ENCODE measurements at regions not wholly inside any gene's neighbourhood (a gene's known extent, or its start where the extent isn't known, plus 50 kb on each side); places are given as distances from the start of the nearest gene placed in this dataset.

DNA sequence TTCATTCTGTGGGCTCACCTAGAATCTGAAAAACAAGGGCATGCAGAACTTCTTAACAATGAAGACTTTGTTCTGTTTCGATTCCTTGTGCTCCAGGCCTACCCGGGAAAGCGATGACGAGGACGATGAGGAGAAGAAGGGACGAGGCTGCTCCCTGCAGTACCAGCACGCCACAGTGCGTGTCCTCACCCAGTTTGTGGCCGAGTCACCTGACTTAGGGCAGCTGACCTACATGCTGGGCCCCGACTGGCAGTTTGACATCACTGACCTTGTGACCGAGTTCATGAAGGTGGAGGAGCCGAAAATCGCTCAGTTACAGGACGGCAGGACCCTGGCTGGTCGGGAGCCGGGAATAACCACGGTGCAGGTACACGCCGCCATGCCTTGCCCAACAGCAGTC lies 585.4 kb downstream of the AACS start:
- no peak overlapping the region for H3K27ac ChIP-seq (replicated peaks)
- TF ChIP-seq, protein P1, sequence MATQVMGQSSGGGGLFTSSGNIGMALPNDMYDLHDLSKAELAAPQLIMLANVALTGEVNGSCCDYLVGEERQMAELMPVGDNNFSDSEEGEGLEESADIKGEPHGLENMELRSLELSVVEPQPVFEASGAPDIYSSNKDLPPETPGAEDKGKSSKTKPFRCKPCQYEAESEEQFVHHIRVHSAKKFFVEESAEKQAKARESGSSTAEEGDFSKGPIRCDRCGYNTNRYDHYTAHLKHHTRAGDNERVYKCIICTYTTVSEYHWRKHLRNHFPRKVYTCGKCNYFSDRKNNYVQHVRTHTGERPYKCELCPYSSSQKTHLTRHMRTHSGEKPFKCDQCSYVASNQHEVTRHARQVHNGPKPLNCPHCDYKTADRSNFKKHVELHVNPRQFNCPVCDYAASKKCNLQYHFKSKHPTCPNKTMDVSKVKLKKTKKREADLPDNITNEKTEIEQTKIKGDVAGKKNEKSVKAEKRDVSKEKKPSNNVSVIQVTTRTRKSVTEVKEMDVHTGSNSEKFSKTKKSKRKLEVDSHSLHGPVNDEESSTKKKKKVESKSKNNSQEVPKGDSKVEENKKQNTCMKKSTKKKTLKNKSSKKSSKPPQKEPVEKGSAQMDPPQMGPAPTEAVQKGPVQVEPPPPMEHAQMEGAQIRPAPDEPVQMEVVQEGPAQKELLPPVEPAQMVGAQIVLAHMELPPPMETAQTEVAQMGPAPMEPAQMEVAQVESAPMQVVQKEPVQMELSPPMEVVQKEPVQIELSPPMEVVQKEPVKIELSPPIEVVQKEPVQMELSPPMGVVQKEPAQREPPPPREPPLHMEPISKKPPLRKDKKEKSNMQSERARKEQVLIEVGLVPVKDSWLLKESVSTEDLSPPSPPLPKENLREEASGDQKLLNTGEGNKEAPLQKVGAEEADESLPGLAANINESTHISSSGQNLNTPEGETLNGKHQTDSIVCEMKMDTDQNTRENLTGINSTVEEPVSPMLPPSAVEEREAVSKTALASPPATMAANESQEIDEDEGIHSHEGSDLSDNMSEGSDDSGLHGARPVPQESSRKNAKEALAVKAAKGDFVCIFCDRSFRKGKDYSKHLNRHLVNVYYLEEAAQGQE (IDR thresholded peaks at IDR 0.05; ENCODE audit: insufficient replicate concordance, low read depth) = no peak
- H3K27me3 ChIP-seq (ENCODE audit: insufficient read depth, poor library complexity, severe bottlenecking) = no peaks in the 10 kb centered on the region
- H3K4me3 ChIP-seq (replicated peaks; ENCODE audit: insufficient read depth, low read length) = no peak overlapping the region
- no peak for DNase-seq (ENCODE audit: low read depth in 1 of 2, low spot score in 1 of 2)

- H3K27ac ChIP-seq (replicated peaks) = no peak overlapping the region
- no peak for DNase-seq (ENCODE audit: low read depth in 1 of 2, low spot score in 1 of 2)
- TF ChIP-seq, protein P1 (IDR thresholded peaks at IDR 0.05; ENCODE audit: insufficient replicate concordance, low read depth) = no peak
- no peak for TF ChIP-seq SPI1 (IDR thresholded peaks at IDR 0.05; ENCODE audit: borderline replicate concordance, low read depth)
- no peak for TF ChIP-seq CTCF (IDR thresholded peaks at IDR 0.05; ENCODE audit: insufficient read depth, low read length)
- TF ChIP-seq GABPA (IDR thresholded peaks at IDR 0.05; ENCODE audit: low read depth) = no peak
- TF ChIP-seq POLR2AphosphoS5 (IDR thresholded peaks at IDR 0.05; ENCODE audit: low read depth) = no peak
- no peaks in the 10 kb centered on the region for H3K27me3 ChIP-seq (ENCODE audit: insufficient read depth, poor library complexity, severe bottlenecking)
- no peak overlapping the region for H3K4me3 ChIP-seq (replicated peaks; ENCODE audit: insufficient read depth, low read length)
These were observed 586.4 kb downstream of the AACS start for GRCh38 chr12:125651625-125652024.

- TF ChIP-seq, protein P1 (IDR thresholded peaks at IDR 0.05; ENCODE audit: insufficient replicate concordance, low read depth) = no peak
- TF ChIP-seq GABPA (IDR thresholded peaks at IDR 0.05; ENCODE audit: low read depth) (no peak), CTCF (IDR thresholded peaks at IDR 0.05; ENCODE audit: insufficient read depth, low read length) (no peak), POLR2AphosphoS5 (IDR thresholded peaks at IDR 0.05; ENCODE audit: low read depth) (no peak), SPI1 (IDR thresholded peaks at IDR 0.05; ENCODE audit: borderline replicate concordance, low read depth) (no peak)
- H3K27me3 ChIP-seq (ENCODE audit: insufficient read depth, poor library complexity, severe bottlenecking) = no peaks in the 10 kb centered on the region
- no peak overlapping the region for H3K27ac ChIP-seq (replicated peaks)
- DNase-seq (ENCODE audit: low read depth in 1 of 2, low spot score in 1 of 2) = no peak
- H3K4me3 ChIP-seq (replicated peaks; ENCODE audit: insufficient read depth, low read length) = no peak overlapping the region
These were observed 587.4 kb downstream of the AACS start for GRCh38 chr12:125652681-125653080.

- TF ChIP-seq CTCF (IDR thresholded peaks at IDR 0.05; ENCODE audit: insufficient read depth, low read length) (no peak), POLR2AphosphoS5 (IDR thresholded peaks at IDR 0.05; ENCODE audit: low read depth) (no peak), SPI1 (IDR thresholded peaks at IDR 0.05; ENCODE audit: borderline replicate concordance, low read depth) (no peak)
- no peak overlapping the region for H3K4me3 ChIP-seq (replicated peaks; ENCODE audit: insufficient read depth, low read length)
- no peak for DNase-seq (ENCODE audit: low read depth in 1 of 2, low spot score in 1 of 2)
These were observed 592.4 kb downstream of the AACS start for GRCh38 chr12:125657681-125658080.

More at GRCh38 chr12:125657681-125658080, 592.4 kb downstream of the AACS start:
- H3K27me3 ChIP-seq (ENCODE audit: insufficient read depth, poor library complexity, severe bottlenecking) = no peaks in the 10 kb centered on the region
- no peak overlapping the region for H3K27ac ChIP-seq (replicated peaks)

Data from HL-60 (cell line).